ENCODE measurements at regions not wholly inside any gene's neighbourhood (a gene's known extent, or its start where the extent isn't known, plus 50 kb on each side); places are given as distances from the start of the nearest gene placed in this dataset.

- Histone ChIP-seq H3K4me3 (replicated peaks in 1 of 3; ENCODE audit: insufficient read depth in 1 of 3, low read depth in 2 of 3, low read length in 3 of 3) (no peak overlapping the region), H3K36me3 (replicated peaks in 1 of 2; ENCODE audit: control insufficient read depth in 1 of 2, insufficient read depth in 2 of 2, low read length in 2 of 2) (no peaks in the 10 kb centered on the region), H3K4me1 (ENCODE audit: insufficient read depth, low read length) (peaks cover 36% of the 10 kb centered on the region), H3K9ac (ENCODE audit: insufficient read depth, low read depth, low read length) (no peak overlapping the region), H3K27ac (ENCODE audit: extremely low read length, insufficient read depth, low read length) (no peak overlapping the region), H3K27me3 (ENCODE audit: control insufficient read depth in 1 of 2, insufficient read depth in 2 of 2, low read length in 2 of 2) (peaks cover 0 to 12% of the 10 kb centered on the region in 2 experiments; a peak in 3 of 5 replicates), H3K9me3 (ENCODE audit: low read length) (no peaks in the 10 kb centered on the region), H4K20me1 (ENCODE audit: insufficient read depth, low read length) (no peaks in the 10 kb centered on the region), H3K4me2 (ENCODE audit: low read depth, low read length) (no peak overlapping the region), H3K79me2 (ENCODE audit: insufficient read depth, low read length) (no peaks in the 10 kb centered on the region), H2AFZ (ENCODE audit: low read length) (no peak overlapping the region)
- FAIRE-seq (no peak), ATAC-seq (no peak), DNase-seq (ENCODE audit: low spot score) (no peak)
- TF ChIP-seq PRDM10 (CRISPR knock-in tag; IDR thresholded peaks at IDR 0.05; ENCODE audit: low read depth) (0 out of 2 replicates have a peak, but pooled peaks have one; percentile 54), MXI1 (IDR thresholded peaks at IDR 0.05; ENCODE audit: borderline replicate concordance, low read depth, low read length) (no peak)
- ChIA-PET CTCF (ENCODE audit: low intra/inter-chr PET ratio, low total read pairs) (no interaction called here), POLR2A (interaction anchor here (1.2 to 1.3 kb wide), 2 partner anchors 33 to 106 kb away, joined by 3 to 4 read pairs; no protein-coding TSS in a partner anchor)
- WGBS (ENCODE audit: low lambda C conversion rate) = 66% methylated on average over 5 of the region's 5 CpGs
- BruUV-seq (replicated peaks) = no TSS peak
- in situ Hi-C loops (cut with HindIII; ENCODE audit: extremely low pct_ligation_motif_present, low pct_unique_long_range_greater_than_20kb) (no loop called here), intact Hi-C loops (cut with micrococcal nuclease; ENCODE audit: unreplicated experiment) (no loop called here)
These were observed 105.2 kb upstream of the KDM7A start for GRCh38 chr7:140281960-140282359.

- intact Hi-C loops (cut with micrococcal nuclease; ENCODE audit: unreplicated experiment) (no loop called here), in situ Hi-C loops (cut with HindIII; ENCODE audit: extremely low pct_ligation_motif_present, low pct_unique_long_range_greater_than_20kb) (no loop called here)
- Histone ChIP-seq H3K4me3 (replicated peaks in 1 of 3; ENCODE audit: insufficient read depth in 1 of 3, low read depth in 2 of 3, low read length in 3 of 3) (no peak overlapping the region), H3K9me3 (ENCODE audit: low read length) (no peaks in the 10 kb centered on the region), H2AFZ (ENCODE audit: low read length) (no peak overlapping the region), H3K9ac (ENCODE audit: insufficient read depth, low read depth, low read length) (no peak overlapping the region), H3K4me1 (ENCODE audit: insufficient read depth, low read length) (peaks cover 36% of the 10 kb centered on the region), H3K36me3 (replicated peaks in 1 of 2; ENCODE audit: control insufficient read depth in 1 of 2, insufficient read depth in 2 of 2, low read length in 2 of 2) (no peaks in the 10 kb centered on the region), H3K4me2 (ENCODE audit: low read depth, low read length) (peak overlapping the region; percentile 11; the same call in 1 of the 2 replicates), H3K27ac (ENCODE audit: extremely low read length, insufficient read depth, low read length) (no peak overlapping the region), H3K79me2 (ENCODE audit: insufficient read depth, low read length) (no peaks in the 10 kb centered on the region), H4K20me1 (ENCODE audit: insufficient read depth, low read length) (no peaks in the 10 kb centered on the region), H3K27me3 (ENCODE audit: control insufficient read depth in 1 of 2, insufficient read depth in 2 of 2, low read length in 2 of 2) (peaks cover 0 to 17% of the 10 kb centered on the region in 2 experiments; a peak in 3 of 5 replicates)
- DNase-seq (ENCODE audit: low spot score) (no peak), ATAC-seq (no peak), FAIRE-seq (no peak)
- 20% methylated on average over 3 of the region's 3 CpGs for WGBS (ENCODE audit: low lambda C conversion rate)
- ChIA-PET POLR2A (interaction anchor here (0.8 to 1.3 kb wide), 3 partner anchors 33 to 106 kb away, joined by 3 to 4 read pairs (median 3); no protein-coding TSS in a partner anchor), CTCF (ENCODE audit: low intra/inter-chr PET ratio, low total read pairs) (no interaction called here)
- BruUV-seq (replicated peaks) = no TSS peak
- no peak for TF ChIP-seq TGIF2 (CRISPR knock-in tag; IDR thresholded peaks at IDR 0.05)
- no peak for TF ChIP-seq ZNF30 (CRISPR knock-in tag; IDR thresholded peaks at IDR 0.05)
- no peak for TF ChIP-seq SOX6 (IDR thresholded peaks at IDR 0.05)
- peak; percentile 19; the same call in 1 of the 2 replicates for TF ChIP-seq SOX6 (CRISPR knock-in tag; IDR thresholded peaks at IDR 0.05)
- no peak for TF ChIP-seq JARID2 (CRISPR knock-in tag; IDR thresholded peaks at IDR 0.05; ENCODE audit: insufficient replicate concordance)
- no peak for TF ChIP-seq ZNF343 (CRISPR knock-in tag; IDR thresholded peaks at IDR 0.05)
- TF ChIP-seq ZNF530 (CRISPR knock-in tag; IDR thresholded peaks at IDR 0.05; ENCODE audit: low read depth) = no peak
- no peak for TF ChIP-seq ZNF350 (CRISPR knock-in tag; IDR thresholded peaks at IDR 0.05; ENCODE audit: borderline replicate concordance, low read depth)
- TF ChIP-seq ZNF160 (CRISPR knock-in tag; IDR thresholded peaks at IDR 0.05) = no peak
- TF ChIP-seq ZNF563 (CRISPR knock-in tag; IDR thresholded peaks at IDR 0.05) = no peak
- TF ChIP-seq NR3C1 (CRISPR knock-in tag; IDR thresholded peaks at IDR 0.05) = no peak
- TF ChIP-seq ZNF644 (CRISPR knock-in tag; IDR thresholded peaks at IDR 0.05; ENCODE audit: low read depth) = peak; percentile 88
- no peak for TF ChIP-seq BRCA1 (CRISPR knock-in tag; IDR thresholded peaks at IDR 0.05)
- no peak for TF ChIP-seq REXO4 (CRISPR knock-in tag; IDR thresholded peaks at IDR 0.05; ENCODE audit: borderline replicate concordance)
- TF ChIP-seq GABPB1 (CRISPR knock-in tag; IDR thresholded peaks at IDR 0.05) = no peak
- TF ChIP-seq ZNF24 (IDR thresholded peaks at IDR 0.05) = no peak
These were observed 104.5 kb upstream of the KDM7A start for GRCh38 chr7:140281255-140281654.

All from HepG2 (cell line).